Testis (tissue), 2 donors: ENCODE measurements at regions not wholly inside any gene's neighbourhood (a gene's known extent, or its start where the extent isn't known, plus 50 kb on each side); places are given as distances from the start of the nearest gene placed in this dataset.
"Not testable (repeated sequence)": the region's sequence is repeated elsewhere in the genome, so short reads cannot be mapped to it uniquely, and the experiment has no call there.

Source experiments
- DNase-seq: peaks from one replicate; pipeline ENCODE4 v3.0.0-alpha.2; 2019
- H3K27ac ChIP-seq, 2 donors: fragments of 200-600 bp; sonication (generic); one replicate each; pipeline ENCODE4 v1.5.1; 2019
- H3K27me3 ChIP-seq: fragments of 200-600 bp; sonication (generic); one replicate; pipeline ENCODE4 v1.5.1; 2019
- H3K36me3 ChIP-seq: fragments of 200-600 bp; sonication (generic); one replicate; pipeline ENCODE4 v1.5.1; 2017; ENCODE audit warnings: low read depth; ENCODE audit errors: missing control alignments
- H3K4me1 ChIP-seq: fragments of 200-600 bp; sonication (generic); one replicate; pipeline ENCODE4 v1.5.1; 2019
- H3K4me3 ChIP-seq, 2 donors: fragments of 200-600 bp; sonication (generic); one replicate each; pipeline ENCODE4 v1.5.1; 2017 to 2019
- H3K9me3 ChIP-seq: fragments of 200-600 bp; sonication (generic); one replicate; pipeline ENCODE4 v1.5.1; 2017
- POLR2A ChIP-seq: fragments of 450-650 bp; IDR thresholded peaks from one replicate; pipeline ENCODE4 v1.6.1; 2017; ENCODE audit warnings: antibody characterized with exemption, mild to moderate bottlenecking, moderate library complexity
- WGBS, 2 donors: methylation state at CpG; one replicate each; pipeline ENCODE4 v1.1.5; 2018; 5-methylcytosine and 5-hydroxymethylcytosine counted together
- intact Hi-C: fragments of 100-400 bp; cut with DNase I; formaldehyde crosslinking; loops from one replicate; pipeline ENCODE4 v1.15.1; 2023; ENCODE audit warnings: low total_unique reads
- TF ChIP-seq, protein P1 (sequence below), 3 experiments: fragments of 450-650 bp in 2 of 3; fragments of 200-600 bp in 1 of 3; sonication (generic) in 1 of 3; IDR thresholded peaks; one replicate each; pipeline ENCODE4 v1.5.1; 2016 to 2019; ENCODE audit warnings: antibody characterized with exemption in 3 of 3, mild to moderate bottlenecking in 2 of 3, moderate library complexity in 1 of 3

DNA sequence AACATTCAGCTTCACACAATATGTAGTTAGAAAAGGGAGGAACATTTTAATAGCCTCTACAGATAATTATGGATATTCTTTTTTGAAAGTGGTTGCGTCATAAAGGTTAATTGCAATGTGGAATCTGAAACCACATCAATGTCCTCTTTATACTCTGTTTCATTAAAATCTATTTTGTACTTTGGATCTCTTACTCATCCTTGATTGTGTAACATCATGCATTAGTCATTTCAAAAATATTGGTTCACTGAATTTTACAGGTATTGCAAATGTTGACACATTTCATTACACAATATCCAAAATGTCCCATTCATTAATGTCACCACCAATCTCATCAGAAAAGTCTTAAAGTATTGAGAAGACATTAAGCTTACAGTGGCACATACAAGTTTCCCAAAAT, 62.7 kb upstream of the USP9X start:
- Histone ChIP-seq H3K9me3 (no peaks in the 10 kb centered on the region), H3K4me3 (no peak overlapping the region), H3K27me3 (no peaks in the 10 kb centered on the region), H3K27ac (no peak overlapping the region), H3K36me3 (no peaks in the 10 kb centered on the region), H3K4me1 (no peaks in the 10 kb centered on the region)
- no peak for DNase-seq
- WGBS, 2 donors, result 61 to 75% methylated on average over 1 of the region's 1 CpG
- intact Hi-C loops, result no loop called here
- TF ChIP-seq, protein P1, sequence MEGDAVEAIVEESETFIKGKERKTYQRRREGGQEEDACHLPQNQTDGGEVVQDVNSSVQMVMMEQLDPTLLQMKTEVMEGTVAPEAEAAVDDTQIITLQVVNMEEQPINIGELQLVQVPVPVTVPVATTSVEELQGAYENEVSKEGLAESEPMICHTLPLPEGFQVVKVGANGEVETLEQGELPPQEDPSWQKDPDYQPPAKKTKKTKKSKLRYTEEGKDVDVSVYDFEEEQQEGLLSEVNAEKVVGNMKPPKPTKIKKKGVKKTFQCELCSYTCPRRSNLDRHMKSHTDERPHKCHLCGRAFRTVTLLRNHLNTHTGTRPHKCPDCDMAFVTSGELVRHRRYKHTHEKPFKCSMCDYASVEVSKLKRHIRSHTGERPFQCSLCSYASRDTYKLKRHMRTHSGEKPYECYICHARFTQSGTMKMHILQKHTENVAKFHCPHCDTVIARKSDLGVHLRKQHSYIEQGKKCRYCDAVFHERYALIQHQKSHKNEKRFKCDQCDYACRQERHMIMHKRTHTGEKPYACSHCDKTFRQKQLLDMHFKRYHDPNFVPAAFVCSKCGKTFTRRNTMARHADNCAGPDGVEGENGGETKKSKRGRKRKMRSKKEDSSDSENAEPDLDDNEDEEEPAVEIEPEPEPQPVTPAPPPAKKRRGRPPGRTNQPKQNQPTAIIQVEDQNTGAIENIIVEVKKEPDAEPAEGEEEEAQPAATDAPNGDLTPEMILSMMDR (IDR thresholded peaks at IDR 0.05), result no peak
- no peak for TF ChIP-seq POLR2A

DNA sequence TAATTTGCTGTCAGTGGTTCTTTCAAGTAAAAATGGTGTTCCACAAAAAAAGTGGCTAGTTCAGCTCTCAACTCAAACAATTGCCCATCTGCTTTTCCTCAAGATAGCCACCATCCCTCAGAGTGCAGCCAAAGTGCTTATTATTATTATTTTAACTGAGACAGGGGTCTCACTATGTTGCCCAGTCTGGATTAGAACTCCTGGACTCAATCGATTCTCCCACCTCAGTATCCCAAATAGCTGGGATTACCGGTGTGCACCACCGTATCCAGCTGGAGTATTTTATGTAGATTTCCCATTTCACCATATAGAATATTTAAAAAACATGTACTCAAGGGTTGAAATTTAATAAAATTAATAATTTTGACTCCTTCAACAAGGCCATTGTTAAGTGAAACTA, 62.1 kb upstream of the USP9X start:
- Histone ChIP-seq H3K9me3 (no peaks in the 10 kb centered on the region), H3K36me3 (no peaks in the 10 kb centered on the region), H3K27me3 (no peaks in the 10 kb centered on the region), H3K4me1 (no peaks in the 10 kb centered on the region), H3K4me3 (no peak overlapping the region), H3K27ac (no peak overlapping the region)
- intact Hi-C loops, result no loop called here
- 96 to 97% methylated on average over 3 of the region's 3 CpGs for WGBS, 2 donors
- TF ChIP-seq, protein P1 (IDR thresholded peaks at IDR 0.05), result no peak
- TF ChIP-seq POLR2A, result no peak
- DNase-seq, result no peak

DNA sequence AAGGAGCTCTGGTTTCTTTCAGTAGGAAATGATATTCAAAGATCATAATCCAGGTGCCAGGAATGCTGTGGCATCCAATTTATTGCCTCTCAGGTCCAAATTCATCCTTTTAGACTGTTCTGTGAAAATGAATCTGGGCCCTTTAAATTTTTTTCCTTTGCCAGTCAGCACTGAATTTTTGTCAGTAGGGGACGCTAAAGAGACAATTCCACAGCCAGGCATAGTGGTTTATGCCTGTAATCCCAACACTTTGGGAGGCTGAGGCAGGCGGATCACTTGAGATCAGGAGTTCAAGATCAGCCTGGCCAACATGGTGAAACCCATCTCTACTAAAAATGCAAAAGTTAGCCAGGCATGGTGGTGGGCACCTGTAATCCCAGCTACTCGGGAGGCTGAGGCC, 60.9 kb upstream of the USP9X start:
- TF ChIP-seq, protein P1 (IDR thresholded peaks at IDR 0.05), result peak; percentile 25 to 34 (median 28)
- H3K4me1 ChIP-seq, intact Hi-C loops, H3K9me3 ChIP-seq, H3K36me3 ChIP-seq, H3K27ac ChIP-seq, DNase-seq, H3K4me3 ChIP-seq, H3K27me3 ChIP-seq: not testable (repeated sequence)
- WGBS, 2 donors, result 49% methylated on average over 3 of the region's 3 CpGs; no CpG with 5 or more reads in 1 of the 2 donors

DNA sequence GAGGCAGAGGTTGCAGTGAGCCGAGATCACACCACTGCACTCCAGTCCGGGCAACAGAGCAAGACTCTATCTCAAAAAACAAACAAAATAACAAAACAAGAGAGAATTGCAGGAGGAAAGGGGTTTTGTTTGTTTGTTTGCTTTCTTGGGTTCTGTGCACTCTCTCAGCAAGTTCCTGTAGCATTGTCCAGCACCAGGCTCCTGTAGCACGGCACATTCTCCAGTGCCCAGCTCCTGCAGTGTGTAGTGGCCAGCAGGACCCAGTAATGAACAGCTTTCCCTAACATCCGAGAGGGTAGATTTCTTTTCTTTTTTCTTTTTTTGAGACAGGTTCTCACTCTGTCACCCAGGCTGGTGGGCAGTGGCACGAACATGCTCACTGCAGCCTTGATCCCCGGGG, 60.5 kb upstream of the USP9X start:
- Histone ChIP-seq H3K27me3 (no peaks in the 10 kb centered on the region), H3K9me3 (no peaks in the 10 kb centered on the region), H3K27ac (no peak overlapping the region), H3K4me1 (no peaks in the 10 kb centered on the region), H3K36me3 (no peaks in the 10 kb centered on the region), H3K4me3 (no peak overlapping the region)
- intact Hi-C loops, result no loop called here
- WGBS, 2 donors, result 51 to 69% methylated on average over 2 to 6 of the region's 6 CpGs
- DNase-seq, result peak; percentile 19
- TF ChIP-seq, protein P1 (IDR thresholded peaks at IDR 0.05), result no peak
- no peak for TF ChIP-seq POLR2A

DNA sequence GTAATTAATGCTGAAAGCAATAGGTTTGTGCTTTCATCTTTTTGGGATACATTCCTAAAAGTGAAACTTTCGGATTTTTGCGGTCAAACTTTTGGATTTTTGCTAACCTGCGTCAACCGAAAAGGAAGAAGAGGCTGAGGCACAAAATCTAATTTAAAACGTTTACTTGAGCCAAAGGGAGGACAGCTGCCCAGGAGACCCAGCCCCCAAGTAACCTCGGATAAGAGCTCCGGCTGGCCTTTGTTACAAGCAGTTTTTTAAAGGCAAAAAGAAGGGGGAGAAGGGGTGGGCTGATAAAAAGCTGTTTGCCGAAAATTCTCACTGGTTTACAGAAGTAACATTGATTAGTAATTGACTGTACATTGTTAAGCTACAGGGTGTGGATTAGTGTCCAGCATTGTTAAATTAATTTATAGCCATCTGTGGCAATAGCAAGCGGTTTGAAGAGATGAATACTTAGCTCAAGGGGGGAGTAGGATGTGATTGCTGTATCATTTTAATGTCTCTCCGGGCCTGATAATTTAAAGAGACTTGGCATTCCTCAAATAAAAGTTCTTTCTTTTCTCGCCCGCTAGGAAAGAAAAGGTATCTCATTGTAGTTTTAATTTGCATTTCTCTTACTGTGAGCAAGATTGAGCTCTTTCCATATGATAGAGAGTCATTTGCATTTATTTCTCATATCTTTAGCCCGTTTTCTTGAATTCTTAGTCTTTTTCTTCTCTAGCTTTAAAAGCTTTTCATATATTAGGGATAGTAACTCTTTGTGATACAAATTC, 59.1 kb upstream of the USP9X start:
- intact Hi-C loops, result no loop called here
- WGBS, 2 donors, result 37 to 50% methylated on average over 13 of the region's 13 CpGs

More for the DNA sequence above, 59.1 kb upstream of the USP9X start:
- TF ChIP-seq, protein P1 (IDR thresholded peaks at IDR 0.05), result no peak
- TF ChIP-seq POLR2A, result no peak
- peak; percentile 25 for DNase-seq
- Histone ChIP-seq H3K27me3 (no peaks in the 10 kb centered on the region), H3K4me1 (no peaks in the 10 kb centered on the region), H3K9me3 (no peaks in the 10 kb centered on the region), H3K36me3 (no peaks in the 10 kb centered on the region), H3K4me3 (no peak overlapping the region), H3K27ac (no peak overlapping the region)
